ENCODE measurements at regions not wholly inside any gene's neighbourhood (a gene's known extent, or its start where the extent isn't known, plus 50 kb on each side); places are given as distances from the start of the nearest gene placed in this dataset.

DNA sequence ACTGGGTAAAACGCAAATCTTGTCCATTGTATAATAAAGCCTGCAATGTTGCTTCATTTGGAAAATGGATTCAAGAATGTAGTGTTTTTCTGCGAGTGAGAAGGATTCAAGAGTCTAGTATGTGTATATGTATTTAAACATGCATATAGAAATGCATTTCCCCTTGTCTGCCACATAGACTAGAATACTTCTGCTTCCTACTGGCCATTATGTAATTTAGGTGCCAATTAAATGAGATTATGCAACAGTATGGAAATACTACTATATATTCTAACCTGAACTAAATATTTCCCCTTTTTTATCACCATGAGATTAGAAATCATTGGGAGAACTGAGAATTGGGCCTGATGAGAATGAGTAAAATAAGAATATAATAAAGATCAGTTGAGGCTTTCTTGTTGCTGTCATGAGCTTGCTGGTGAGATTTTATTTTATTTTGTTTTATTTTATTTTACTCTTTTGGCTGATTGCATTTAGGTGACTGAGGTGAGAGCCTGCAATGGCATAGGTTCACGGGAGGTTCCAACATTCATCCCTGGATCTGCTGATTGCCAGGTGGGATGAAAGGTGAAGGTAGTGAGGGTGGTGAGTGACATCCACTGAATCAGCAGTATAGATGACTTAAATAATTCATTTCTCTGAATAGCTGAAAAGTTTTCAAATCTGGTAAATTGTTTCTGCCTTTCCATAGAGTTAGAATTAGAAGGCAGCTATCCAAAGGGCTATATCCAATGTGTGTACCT is 95.6 kb upstream of the SLC4A4 start:
- DNase-seq: no peak

DNA sequence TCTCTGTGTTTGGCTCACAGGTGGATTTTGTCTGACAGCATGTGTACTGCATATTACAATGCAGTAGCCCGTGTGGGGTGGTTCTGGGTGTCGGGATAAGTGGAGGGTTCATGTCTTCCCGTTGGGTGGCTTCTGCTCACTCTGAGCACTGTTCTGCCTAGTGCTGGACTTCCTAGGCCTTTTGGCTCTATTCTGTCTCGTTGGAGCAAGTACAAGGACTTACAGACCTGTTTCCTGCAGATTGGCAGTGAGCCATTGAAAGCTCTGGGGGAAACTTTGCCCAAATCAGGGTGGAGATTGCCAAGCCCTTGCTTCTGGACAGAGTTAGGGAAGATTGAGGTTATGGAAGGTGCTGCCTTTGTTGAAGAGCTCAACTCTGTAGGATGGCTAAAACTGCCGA is 91.1 kb upstream of the SLC4A4 start:
- no peak for DNase-seq

GRCh38 chr4:71251261-71251660 is 87.6 kb upstream of the SLC4A4 start:
- no peak for DNase-seq

DNA sequence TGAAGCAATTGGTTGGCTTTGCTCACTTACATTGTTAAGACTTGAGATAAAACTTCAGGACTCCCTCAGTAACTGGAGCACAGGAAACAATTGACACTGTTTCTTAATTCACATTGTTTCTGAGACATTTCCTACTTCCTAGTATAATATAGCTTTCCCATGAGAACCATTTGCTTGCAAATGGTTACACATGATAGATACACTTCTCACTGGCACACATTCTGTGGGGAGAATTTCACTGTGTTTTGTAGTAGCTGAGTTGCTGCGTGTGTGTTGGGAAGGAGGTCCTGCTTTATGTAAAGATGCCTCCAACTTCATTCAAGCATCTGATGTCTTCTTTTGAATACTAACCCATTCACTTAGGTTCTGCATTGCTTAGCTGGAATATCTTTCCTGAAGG is 85.3 kb upstream of the SLC4A4 start:
- DNase-seq: no peak

DNA sequence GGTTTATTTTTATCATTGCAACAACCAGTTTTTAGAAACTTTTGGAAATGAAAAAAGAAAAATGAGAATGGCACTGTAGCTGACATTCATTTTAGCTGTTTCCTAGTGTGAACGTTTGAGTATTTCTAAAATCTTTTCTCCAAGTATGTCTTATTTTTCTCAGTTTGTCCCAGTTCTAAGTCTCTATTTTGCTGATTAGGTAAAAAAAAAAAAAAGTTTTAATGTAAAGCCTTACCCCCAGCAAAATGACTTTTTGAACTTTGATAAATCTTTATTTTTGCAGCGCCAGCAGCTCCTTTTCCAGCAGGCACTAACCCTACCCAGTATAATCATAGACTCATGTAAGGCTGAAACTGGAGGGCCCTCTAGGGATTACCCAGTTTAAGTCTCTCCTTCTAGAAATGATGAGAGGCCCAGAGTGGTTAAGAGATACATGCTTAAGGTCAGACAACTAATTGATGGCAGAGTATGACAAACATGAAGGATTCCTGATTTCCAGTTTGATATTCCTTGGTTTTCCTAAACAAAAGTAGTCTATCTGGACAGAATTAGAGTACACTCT is 84.3 kb upstream of the SLC4A4 start:
- no peak for DNase-seq

- DNase-seq: no peak
Measured at GRCh38 chr4:71255976-71256375, 82.8 kb upstream of the SLC4A4 start.

- DNase-seq: no peak
Measured at GRCh38 chr4:71257761-71258160, 81.1 kb upstream of the SLC4A4 start.

DNA sequence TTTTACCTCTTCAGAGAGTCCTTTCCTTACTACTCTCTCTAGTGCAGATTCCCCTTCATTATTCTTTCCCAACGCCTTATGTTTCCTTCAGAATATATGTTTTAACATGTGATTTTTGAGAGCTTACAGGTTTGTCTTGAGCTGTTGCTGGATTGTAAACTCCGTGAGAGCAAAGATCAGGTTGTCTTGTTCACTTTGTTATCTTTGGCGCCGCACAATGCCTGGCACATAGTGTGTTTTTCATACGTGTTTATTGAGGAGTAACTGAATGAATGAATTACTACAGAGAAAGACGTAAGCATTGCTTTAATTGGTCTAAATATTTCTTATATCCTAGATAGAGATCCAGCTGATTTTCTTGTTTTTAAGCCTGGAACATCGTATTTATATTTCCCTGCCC is 80.5 kb upstream of the SLC4A4 start:
- DNase-seq: no peak

DNA sequence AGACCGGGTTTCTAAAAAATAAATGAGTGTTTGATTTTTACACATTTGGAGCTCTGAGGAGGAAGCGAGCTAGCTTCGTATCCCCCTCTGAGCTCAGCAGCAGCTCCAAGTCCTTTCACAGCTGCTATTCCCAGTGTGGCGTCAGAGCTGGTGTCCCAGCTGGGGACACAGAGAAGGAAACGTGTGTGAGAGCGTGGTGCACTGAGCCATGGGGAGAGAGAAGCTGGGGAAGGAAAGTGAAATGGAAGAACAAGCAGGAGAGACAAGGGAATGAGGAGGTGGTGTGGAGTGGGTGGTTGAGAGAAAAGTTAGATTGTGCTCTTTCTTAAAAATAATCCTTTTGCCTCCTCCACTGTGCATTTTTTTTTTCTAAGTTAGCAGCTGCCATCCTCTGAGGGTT is 79.5 kb upstream of the SLC4A4 start:
- DNase-seq: no peak

DNA sequence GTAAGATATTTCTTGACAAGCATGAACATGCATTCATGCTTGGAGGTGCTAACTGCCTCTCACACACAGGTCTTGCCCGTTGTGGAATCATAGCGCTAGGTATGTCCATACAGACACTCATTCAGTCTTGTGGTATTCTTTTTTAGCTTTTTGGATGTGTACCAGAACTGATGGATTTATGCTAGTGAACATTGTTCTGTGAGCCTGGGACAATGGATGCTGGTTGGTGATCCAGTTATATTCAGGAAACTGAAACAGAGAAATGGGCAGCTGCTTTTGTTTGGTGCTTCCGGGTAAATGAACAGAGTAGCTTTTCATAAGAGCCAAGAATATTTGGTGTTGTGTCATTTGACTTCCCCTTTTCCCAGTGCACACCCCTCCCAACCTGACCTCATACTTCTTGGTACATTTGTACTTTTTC is 78.9 kb upstream of the SLC4A4 start:
- no peak for DNase-seq

- DNase-seq: no peak
Measured at GRCh38 chr4:71260544-71260943, 78.3 kb upstream of the SLC4A4 start.

- DNase-seq: no peak
Measured at GRCh38 chr4:71261001-71261400, 77.8 kb upstream of the SLC4A4 start.

DNA sequence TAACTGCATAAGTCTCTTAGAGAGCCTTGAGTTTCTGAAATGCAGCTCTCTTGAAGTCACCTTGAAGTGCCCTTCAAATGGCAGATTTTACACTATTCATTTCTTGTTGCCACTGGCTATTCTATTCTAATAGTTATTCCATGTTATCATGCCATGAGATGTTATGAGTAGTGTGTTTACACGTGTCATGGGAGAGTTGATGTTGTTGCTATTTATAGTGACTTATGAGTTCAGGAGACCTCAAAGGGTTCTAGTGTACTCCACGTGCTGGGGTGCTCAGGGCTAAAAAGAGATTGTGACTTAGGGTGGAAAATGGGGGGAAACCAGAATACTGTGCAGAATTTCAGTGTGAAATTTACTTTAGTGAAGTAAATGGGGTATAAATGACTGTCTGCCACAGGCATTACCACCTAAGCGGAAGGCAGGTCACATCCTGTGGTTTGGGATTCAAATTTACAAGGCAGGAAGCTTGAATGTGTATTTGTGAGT is 77.1 kb upstream of the SLC4A4 start:
- no peak for DNase-seq

DNA sequence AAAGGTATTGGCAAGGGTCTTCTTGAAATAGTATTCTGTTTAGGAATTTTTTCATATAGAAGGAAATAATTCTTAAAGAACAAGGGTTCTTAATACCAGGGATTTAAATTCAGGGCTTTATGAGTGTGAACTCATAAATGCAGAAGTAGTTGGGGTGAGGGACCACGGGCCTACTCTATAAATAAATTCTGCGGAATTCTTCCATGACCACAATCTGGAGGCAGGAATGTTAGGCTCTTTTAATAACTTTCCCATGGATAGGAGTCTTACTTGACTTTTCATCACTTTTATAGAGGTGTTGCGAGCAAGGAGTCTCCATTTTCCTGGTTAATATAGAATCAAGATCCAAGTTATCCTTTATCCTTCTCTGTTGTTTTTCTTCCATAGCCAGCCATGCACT is 76.7 kb upstream of the SLC4A4 start:
- no peak for DNase-seq

DNA sequence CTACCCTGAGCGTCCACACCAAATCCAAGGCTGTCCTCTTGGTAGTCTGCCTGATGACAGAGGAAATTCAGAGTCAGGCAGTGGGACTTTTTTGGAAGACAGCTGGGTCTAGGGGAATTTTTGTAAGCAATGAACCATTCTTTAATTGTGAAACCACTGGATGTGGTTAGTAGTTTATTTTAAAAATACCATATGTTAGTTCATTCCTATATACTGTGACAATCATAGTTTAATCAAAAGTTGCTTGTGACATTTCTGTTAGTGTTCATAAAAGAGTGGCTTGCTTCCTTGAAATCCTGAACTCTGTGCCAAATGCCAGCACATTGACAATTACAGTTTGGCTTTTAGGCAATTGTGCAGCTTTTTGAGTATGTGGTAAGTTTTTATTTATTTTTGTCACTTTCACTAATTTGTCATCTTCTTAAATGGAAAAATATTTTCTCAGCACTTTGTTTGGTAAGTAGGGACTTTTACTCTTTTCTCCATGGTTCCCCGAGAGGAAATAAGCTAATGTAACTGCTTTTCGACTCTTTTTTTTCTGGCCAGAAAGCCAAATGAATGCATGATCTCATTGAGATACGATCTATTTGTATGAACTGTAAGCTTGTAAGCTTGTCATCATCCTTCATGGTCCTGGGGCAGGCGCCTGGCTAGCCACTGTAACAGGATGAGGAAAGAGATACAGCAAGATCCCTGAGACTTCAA is 72.6 kb upstream of the SLC4A4 start:
- no peak for DNase-seq

DNA sequence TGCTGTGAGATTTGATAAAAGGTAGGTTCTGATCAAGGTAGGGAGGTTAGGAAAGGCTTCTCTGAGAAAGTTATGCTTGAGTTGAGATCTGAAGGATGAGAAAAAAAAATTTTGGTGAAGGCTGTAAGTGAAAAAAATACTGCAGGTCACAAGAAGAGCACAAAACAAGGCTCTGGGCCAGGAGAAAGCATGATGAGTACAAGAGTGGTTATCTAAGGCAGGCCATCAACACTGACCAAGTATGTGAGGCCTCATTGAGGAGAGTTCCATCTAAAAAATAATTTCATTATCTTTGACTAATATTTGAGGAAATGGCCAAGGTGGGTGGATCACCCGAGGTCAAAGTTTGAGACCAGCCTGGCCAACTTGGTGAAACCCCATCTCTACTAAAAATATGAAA is 71.6 kb upstream of the SLC4A4 start:
- no peak for DNase-seq

DNA sequence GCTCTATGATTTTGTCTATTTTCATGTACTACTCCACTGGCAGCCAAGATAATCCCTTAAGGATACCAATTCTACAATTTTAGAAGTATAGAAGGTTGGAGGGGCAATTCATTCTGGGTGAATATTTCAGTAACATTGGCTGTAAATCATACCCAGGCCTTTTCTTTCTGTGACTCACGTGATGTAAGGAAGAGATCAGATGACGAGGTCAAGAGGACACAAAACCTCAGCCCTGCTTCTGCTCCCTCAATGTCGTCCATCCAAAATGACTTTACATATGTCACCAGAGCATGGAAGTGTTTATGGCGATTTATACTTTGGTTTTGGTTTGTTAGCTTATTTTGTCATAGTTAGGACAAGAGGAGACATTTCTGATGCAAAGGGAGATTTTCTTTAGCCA is 70.7 kb upstream of the SLC4A4 start:
- no peak for DNase-seq

- DNase-seq: no peak
Measured at GRCh38 chr4:71269233-71269632, 69.6 kb upstream of the SLC4A4 start.

GRCh38 chr4:71270901-71271300 is 67.9 kb upstream of the SLC4A4 start:
- peak; percentile 18 for DNase-seq

DNA sequence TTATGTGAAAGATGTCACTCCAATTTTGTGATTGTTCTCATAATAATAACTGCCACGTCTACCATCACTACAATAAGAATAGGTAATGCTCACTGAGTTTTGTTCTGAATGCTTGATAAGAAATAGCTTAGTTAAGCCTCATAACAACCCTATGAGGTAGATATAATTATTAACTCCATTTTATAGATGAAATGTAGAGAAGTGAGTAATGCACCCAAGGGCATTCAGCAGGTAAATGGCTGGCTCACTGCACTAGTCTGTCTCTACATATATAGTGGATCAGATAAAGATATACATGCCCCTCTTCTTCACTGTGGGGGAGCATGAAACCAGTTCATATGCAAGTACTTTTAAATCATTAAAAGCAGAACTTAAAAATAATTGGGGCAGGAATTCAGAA is 65.8 kb upstream of the SLC4A4 start:
- no peak for DNase-seq

DNA sequence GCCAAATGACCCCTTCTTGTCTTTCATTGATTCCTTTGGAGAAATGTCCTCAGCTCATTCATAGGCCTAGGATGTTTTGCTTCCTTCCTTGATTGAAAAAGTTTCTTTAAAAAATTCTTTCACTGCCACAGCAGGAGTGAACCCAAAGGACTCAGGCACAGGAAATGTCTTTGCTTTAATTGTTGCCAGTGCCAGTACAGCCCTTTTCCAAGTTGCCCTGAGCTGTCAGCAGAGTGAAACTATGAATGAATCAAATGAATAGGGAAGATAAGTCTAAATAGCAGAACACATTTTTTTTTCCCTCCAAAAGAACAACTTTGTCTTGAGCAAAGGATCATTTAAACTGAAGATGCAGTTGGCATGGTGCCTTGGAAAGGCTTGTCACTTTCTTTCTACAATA is 63.8 kb upstream of the SLC4A4 start:
- no peak for DNase-seq

GRCh38 chr4:71275570-71275969 is 63.2 kb upstream of the SLC4A4 start:
- DNase-seq: no peak

GRCh38 chr4:71277353-71277752 is 61.5 kb upstream of the SLC4A4 start:
- no peak for DNase-seq

GRCh38 chr4:71283642-71284257 is 55.1 kb upstream of the SLC4A4 start:
- DNase-seq: no peak
